Mesenchymal stem cell (in vitro differentiated cells and primary cell): ENCODE measurements at regions not wholly inside any gene's neighbourhood (a gene's known extent, or its start where the extent isn't known, plus 50 kb on each side); places are given as distances from the start of the nearest gene placed in this dataset.

Experiments
- DNase-seq: peaks from one replicate; pipeline ENCODE4 v3.0.0-alpha.2; 2013
- H2AFZ ChIP-seq: one replicate; pipeline ENCODE4 v1.6.1; 2013; ENCODE audit warnings: low read depth, mild to moderate bottlenecking, control low read depth, inconsistent platforms, low read length, moderate library complexity
- H2AK5ac ChIP-seq: 2 replicates; pipeline ENCODE4 v1.6.1; 2013; ENCODE audit warnings: low read length, moderate library complexity, mild to moderate bottlenecking, inconsistent platforms; ENCODE audit not compliant: severe bottlenecking
- H2BK120ac ChIP-seq: one replicate; pipeline ENCODE4 v1.6.1; 2013; ENCODE audit warnings: low read depth, mild to moderate bottlenecking, inconsistent platforms, low read length, moderate library complexity
- H2BK12ac ChIP-seq, 2 experiments: one replicate each; pipeline ENCODE4 v1.6.1; 2013; ENCODE audit warnings: inconsistent platforms in 2 of 2, low read length in 2 of 2, mild to moderate bottlenecking in 2 of 2, moderate library complexity in 2 of 2, control low read depth in 1 of 2
- H2BK15ac ChIP-seq: one replicate; pipeline ENCODE4 v1.6.1; 2013; ENCODE audit warnings: mild to moderate bottlenecking, low read depth, inconsistent platforms; ENCODE audit not compliant: poor library complexity, severe bottlenecking
- H2BK5ac ChIP-seq: 2 replicates; pipeline ENCODE4 v1.6.1; 2013; ENCODE audit warnings: low read depth, mild to moderate bottlenecking, low read length, control low read depth, inconsistent platforms; ENCODE audit not compliant: poor library complexity, severe bottlenecking
- H3K14ac ChIP-seq, 2 experiments: one replicate each; pipeline ENCODE4 v1.6.1; 2013; ENCODE audit warnings: inconsistent platforms in 2 of 2, low read length in 2 of 2, control low read depth in 1 of 2, mild to moderate bottlenecking in 1 of 2, moderate library complexity in 1 of 2
- H3K18ac ChIP-seq, 2 experiments: one replicate each; pipeline ENCODE4 v1.6.1; 2013; ENCODE audit warnings: inconsistent platforms in 2 of 2, low read length in 2 of 2, control low read depth in 1 of 2, low read depth in 1 of 2, mild to moderate bottlenecking in 1 of 2
- H3K23ac ChIP-seq, 2 experiments: one replicate each; pipeline ENCODE4 v1.6.1; 2013; ENCODE audit warnings: inconsistent platforms in 2 of 2, low read length in 2 of 2, mild to moderate bottlenecking in 2 of 2, moderate library complexity in 2 of 2, control low read depth in 1 of 2
- H3K27ac ChIP-seq: 2 replicates; pipeline ENCODE4 v1.5.1; 2013; ENCODE audit warnings: mild to moderate bottlenecking, moderate library complexity, low read length, control low read depth, inconsistent platforms; ENCODE audit not compliant: poor library complexity, severe bottlenecking
- H3K27me3 ChIP-seq, 2 experiments: 2 replicates each; pipeline versions ENCODE4 v1.6.1 to v1.7.0; 2013; ENCODE audit warnings: low read length in 2 of 2, mild to moderate bottlenecking in 2 of 2, moderate library complexity in 2 of 2, control low read depth in 1 of 2, inconsistent platforms in 1 of 2; ENCODE audit not compliant: control insufficient read depth in 1 of 2, insufficient read depth in 1 of 2
- H3K36me3 ChIP-seq, 2 experiments: 2 replicates each; pipeline versions ENCODE4 v1.6.1 to v1.7.0; 2013; ENCODE audit warnings: low read length in 2 of 2, control low read depth in 1 of 2, inconsistent platforms in 1 of 2, low read depth in 1 of 2, mild to moderate bottlenecking in 1 of 2; ENCODE audit not compliant: insufficient read depth in 2 of 2, control insufficient read depth in 1 of 2
- H3K4ac ChIP-seq, 2 experiments: one replicate each; pipeline ENCODE4 v1.6.1; 2013; ENCODE audit warnings: inconsistent platforms in 2 of 2, low read length in 2 of 2, mild to moderate bottlenecking in 2 of 2, moderate library complexity in 2 of 2, control low read depth in 1 of 2, low read depth in 1 of 2
- H3K4me1 ChIP-seq: 2 replicates; pipeline ENCODE4 v1.6.1; 2013; ENCODE audit warnings: low read depth, low read length, control low read depth; ENCODE audit not compliant: control insufficient read depth, insufficient read depth
- H3K4me2 ChIP-seq: 2 replicates; pipeline ENCODE4 v1.6.1; 2013; ENCODE audit warnings: low read length, mild to moderate bottlenecking, inconsistent platforms; ENCODE audit not compliant: poor library complexity, severe bottlenecking
- H3K4me3 ChIP-seq, 2 experiments: 2 replicates each; pipeline versions ENCODE4 v1.5.1 to v1.7.0; 2013; ENCODE audit warnings: low read length in 2 of 2, mild to moderate bottlenecking in 2 of 2, control low read depth in 1 of 2, low read depth in 1 of 2; ENCODE audit not compliant: insufficient read depth in 1 of 2
- H3K79me1 ChIP-seq: replicated peaks from 2 replicates; pipeline ENCODE4 v1.6.1; 2013; ENCODE audit warnings: mild to moderate bottlenecking, control low read depth, low read length, inconsistent platforms; ENCODE audit not compliant: poor library complexity, severe bottlenecking
- H3K9ac ChIP-seq: 2 replicates; pipeline ENCODE4 v1.7.0; 2013; ENCODE audit warnings: mild to moderate bottlenecking, low read length, moderate library complexity
- H3K9me3 ChIP-seq: 2 replicates; pipeline ENCODE4 v1.7.0; 2013; ENCODE audit warnings: mild to moderate bottlenecking, low read length; ENCODE audit not compliant: control insufficient read depth
- H4K8ac ChIP-seq: one replicate; pipeline ENCODE4 v1.6.1; 2013; ENCODE audit warnings: inconsistent platforms, mild to moderate bottlenecking, low read length, moderate library complexity
- H4K91ac ChIP-seq: one replicate; pipeline ENCODE4 v1.6.1; 2013; ENCODE audit warnings: mild to moderate bottlenecking, low read length, inconsistent platforms
- WGBS: methylation state at CpG from one replicate; pipeline ENCODE4 v1.1.7; 2013; ENCODE audit warnings: mixed read lengths; 5-methylcytosine and 5-hydroxymethylcytosine counted together

- no peak overlapping the region for H4K8ac ChIP-seq
- H3K4me3 ChIP-seq: no peak overlapping the region
- no peaks in the 10 kb centered on the region for H3K27me3 ChIP-seq
- no peak overlapping the region for H3K4me2 ChIP-seq
- H2BK12ac ChIP-seq: no peak overlapping the region
- H3K23ac ChIP-seq: no peak overlapping the region
- no peak overlapping the region for H3K4ac ChIP-seq
- 68% methylated on average over 4 of the region's 5 CpGs for WGBS
- H2BK15ac ChIP-seq: no peak overlapping the region
- H3K18ac ChIP-seq: no peak overlapping the region
- DNase-seq: peak; percentile 40
- no peak overlapping the region for H2AFZ ChIP-seq
- H4K91ac ChIP-seq: no peak overlapping the region
- no peak overlapping the region for H2BK120ac ChIP-seq
- no peak overlapping the region for H2BK5ac ChIP-seq
- H3K4me1 ChIP-seq: no peaks in the 10 kb centered on the region
- H3K79me1 ChIP-seq: peaks cover 10% of the 10 kb centered on the region
- no peaks in the 10 kb centered on the region for H3K9me3 ChIP-seq
- H3K9ac ChIP-seq: no peak overlapping the region
- no peak overlapping the region for H3K14ac ChIP-seq
- H2AK5ac ChIP-seq: no peak overlapping the region
- H3K27ac ChIP-seq: peak overlapping the region; percentile 53
- peaks cover 0 to 3% of the 10 kb centered on the region in 2 experiments for H3K36me3 ChIP-seq
Measured at GRCh38 chr1:238466459-238466858, 575.7 kb upstream of the ZP4 start.

GRCh38 chr1:238465449-238465848, 574.7 kb upstream of the ZP4 start:
- H3K23ac ChIP-seq: no peak overlapping the region
- no peak overlapping the region for H4K91ac ChIP-seq
- no peaks in the 10 kb centered on the region for H3K9me3 ChIP-seq
- no peak overlapping the region for H3K4me3 ChIP-seq
- no peak overlapping the region for H3K4me2 ChIP-seq
- H3K27me3 ChIP-seq: no peaks in the 10 kb centered on the region
- no peaks in the 10 kb centered on the region for H3K36me3 ChIP-seq
- peak overlapping the region; percentile 53 for H2AK5ac ChIP-seq
- no peaks in the 10 kb centered on the region for H3K4me1 ChIP-seq
- no peak overlapping the region for H2BK120ac ChIP-seq
- H4K8ac ChIP-seq: no peak overlapping the region
- no peak overlapping the region for H2AFZ ChIP-seq
- H3K27ac ChIP-seq: no peak overlapping the region
- H2BK15ac ChIP-seq: no peak overlapping the region
- H2BK5ac ChIP-seq: no peak overlapping the region
- H3K9ac ChIP-seq: no peak overlapping the region
- peak; percentile 6 for DNase-seq
- no peak overlapping the region for H3K18ac ChIP-seq
- no peak overlapping the region for H2BK12ac ChIP-seq
- H3K79me1 ChIP-seq: peaks cover 10% of the 10 kb centered on the region
- 40% methylated on average over 1 of the region's 3 CpGs for WGBS
- H3K4ac ChIP-seq: no peak overlapping the region
- no peak overlapping the region for H3K14ac ChIP-seq

DNA sequence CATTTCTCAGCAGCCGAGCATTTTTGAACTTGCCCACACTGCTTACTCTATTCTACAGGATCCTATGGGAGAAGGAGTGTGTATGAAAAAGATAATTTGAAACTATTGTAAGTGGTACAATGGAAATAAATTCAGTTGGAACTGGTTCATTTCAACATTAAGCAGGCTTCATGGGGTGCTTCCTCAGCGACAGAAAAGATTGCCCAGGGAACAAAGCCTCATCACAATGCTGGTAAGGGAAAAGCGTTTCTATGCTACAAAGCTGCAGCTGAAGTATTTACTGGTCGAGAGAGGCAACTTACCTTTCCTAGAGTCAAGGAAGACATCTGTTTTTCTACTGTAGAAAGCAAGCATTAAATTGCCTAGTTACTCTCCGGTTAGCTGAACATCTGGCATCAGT, 568.2 kb upstream of the ZP4 start:
- Histone ChIP-seq H2BK5ac (no peak overlapping the region), H2BK12ac (no peak overlapping the region), H2AK5ac (peak overlapping the region; percentile 8), H4K8ac (no peak overlapping the region), H3K9me3 (no peaks in the 10 kb centered on the region), H3K27me3 (no peaks in the 10 kb centered on the region), H3K79me1 (peaks cover 13% of the 10 kb centered on the region), H3K4me2 (no peak overlapping the region), H4K91ac (no peak overlapping the region), H2BK120ac (no peak overlapping the region), H3K23ac (no peak overlapping the region), H3K9ac (no peak overlapping the region), H3K4me1 (no peaks in the 10 kb centered on the region), H2AFZ (no peak overlapping the region), H3K4ac (no peak overlapping the region), H2BK15ac (no peak overlapping the region), H3K27ac (peak overlapping the region; percentile 4), H3K14ac (no peak overlapping the region), H3K4me3 (no peak overlapping the region), H3K18ac (no peak overlapping the region), H3K36me3 (no peaks in the 10 kb centered on the region)
- WGBS: 48% methylated on average over 4 of the region's 5 CpGs
- no peak for DNase-seq

GRCh38 chr1:238457610-238458009, 566.9 kb upstream of the ZP4 start:
- H4K91ac ChIP-seq: no peak overlapping the region
- no peak overlapping the region for H3K4me2 ChIP-seq
- no peak overlapping the region for H2AFZ ChIP-seq
- no peak overlapping the region for H4K8ac ChIP-seq
- no peak overlapping the region for H2BK15ac ChIP-seq
- no peak overlapping the region for H3K18ac ChIP-seq
- peaks cover 6% of the 10 kb centered on the region for H3K79me1 ChIP-seq
- H2AK5ac ChIP-seq: no peak overlapping the region
- DNase-seq: no peak
- no peaks in the 10 kb centered on the region for H3K9me3 ChIP-seq
- no peak overlapping the region for H2BK5ac ChIP-seq
- H3K36me3 ChIP-seq: no peaks in the 10 kb centered on the region
- H2BK120ac ChIP-seq: no peak overlapping the region
- no peak overlapping the region for H3K4ac ChIP-seq
- H3K27me3 ChIP-seq: no peaks in the 10 kb centered on the region
- H3K23ac ChIP-seq: no peak overlapping the region
- H3K4me3 ChIP-seq: no peak overlapping the region
- H3K9ac ChIP-seq: no peak overlapping the region
- no peak overlapping the region for H3K14ac ChIP-seq
- H3K27ac ChIP-seq: no peak overlapping the region
- no peak overlapping the region for H2BK12ac ChIP-seq
- H3K4me1 ChIP-seq: no peaks in the 10 kb centered on the region
